GM23248 (cell line): ENCODE measurements at regions not wholly inside any gene's neighbourhood (a gene's known extent, or its start where the extent isn't known, plus 50 kb on each side); places are given as distances from the start of the nearest gene placed in this dataset.

ENCODE experiments used
- DNase-seq: peaks from one replicate; pipeline ENCODE4 v3.0.0-alpha.2; 2015
- H2AFZ ChIP-seq: fragments of 200-600 bp; sonication (generic); 2 replicates; pipeline ENCODE4 v1.6.1; 2016; ENCODE audit warnings: antibody characterized with exemption
- H3F3A ChIP-seq: fragments of 200-600 bp; sonication (generic); 2 replicates; pipeline ENCODE4 v1.6.1; 2016; ENCODE audit warnings: mild to moderate bottlenecking, antibody characterized with exemption, mixed run types; ENCODE audit not compliant: insufficient read depth
- H3K27ac ChIP-seq: fragments of 200-600 bp; sonication (generic); 2 replicates; pipeline ENCODE4 v1.5.1; 2016; ENCODE audit warnings: mild to moderate bottlenecking
- H3K27me3 ChIP-seq: fragments of 200-600 bp; sonication (generic); replicated peaks from 2 replicates; pipeline ENCODE4 v1.6.1; 2016; ENCODE audit warnings: mild to moderate bottlenecking; ENCODE audit not compliant: insufficient read depth
- H3K36me3 ChIP-seq: fragments of 200-600 bp; sonication (generic); 2 replicates; pipeline ENCODE4 v1.6.1; 2016; ENCODE audit warnings: low read depth, mild to moderate bottlenecking
- H3K4me1 ChIP-seq: fragments of 200-600 bp; sonication (generic); 2 replicates; pipeline ENCODE4 v1.6.1; 2016; ENCODE audit warnings: mild to moderate bottlenecking; ENCODE audit not compliant: insufficient read depth
- H3K4me2 ChIP-seq: fragments of 200-600 bp; sonication (generic); one replicate; pipeline ENCODE4 v1.6.1; 2016; ENCODE audit warnings: mild to moderate bottlenecking; ENCODE audit not compliant: unreplicated experiment
- H3K4me3 ChIP-seq: fragments of 200-600 bp; sonication (generic); 2 replicates; pipeline ENCODE4 v1.5.1; 2016; ENCODE audit warnings: mild to moderate bottlenecking
- H3K79me2 ChIP-seq: fragments of 200-600 bp; sonication (generic); 2 replicates; pipeline ENCODE4 v1.6.1; 2016; ENCODE audit warnings: mild to moderate bottlenecking; ENCODE audit not compliant: insufficient read depth
- H3K9ac ChIP-seq: fragments of 200-600 bp; sonication (generic); 2 replicates; pipeline ENCODE4 v1.6.1; 2016; ENCODE audit warnings: mild to moderate bottlenecking
- H3K9me2 ChIP-seq: fragments of 200-600 bp; sonication (generic); 2 replicates; pipeline ENCODE4 v1.6.1; 2016; ENCODE audit warnings: mixed run types, mild to moderate bottlenecking, moderate library complexity; ENCODE audit not compliant: insufficient read depth
- H3K9me3 ChIP-seq: fragments of 200-600 bp; sonication (generic); one replicate; pipeline ENCODE4 v1.6.1; 2017; ENCODE audit warnings: low read depth
- H4K20me1 ChIP-seq: fragments of 200-600 bp; sonication (generic); 2 replicates; pipeline ENCODE4 v1.6.0; 2016; ENCODE audit not compliant: insufficient read depth
- EZH2 ChIP-seq: fragments of 200-600 bp; sonication (generic); IDR thresholded peaks from 2 replicates; pipeline ENCODE4 v1.6.1; 2018; ENCODE audit warnings: antibody characterized with exemption, mild to moderate bottlenecking; ENCODE audit not compliant: insufficient read depth, poor library complexity, severe bottlenecking
- EZH2phosphoT487 ChIP-seq: fragments of 200-600 bp; sonication (generic); IDR thresholded peaks from 2 replicates; pipeline ENCODE4 v1.6.1; 2018; ENCODE audit warnings: antibody characterized with exemption, moderate library complexity, mild to moderate bottlenecking, low read depth; ENCODE audit not compliant: insufficient read depth
- WGBS, 2 experiments: methylation state at CpG; one replicate each; pipeline ENCODE4 v1.1.6; 2015 to 2017; ENCODE audit warnings: low lambda C conversion rate in 2 of 2, low coverage in 1 of 2; ENCODE audit errors: missing lambda C conversion rate in 2 of 2; 5-methylcytosine and 5-hydroxymethylcytosine counted together
- in situ Hi-C: fragments of 300-500 bp; cut with MboI; formaldehyde crosslinking; loops from 2 replicates; pipeline ENCODE4 v1.15.0; 2020

- Histone ChIP-seq H3K4me2 (no peak overlapping the region), H3K9ac (no peak overlapping the region), H3K27me3 (no peaks in the 10 kb centered on the region), H3K27ac (no peak overlapping the region), H2AFZ (no peak overlapping the region), H3K9me2 (no peaks in the 10 kb centered on the region), H4K20me1 (no peaks in the 10 kb centered on the region), H3K36me3 (no peaks in the 10 kb centered on the region), H3F3A (no peaks in the 10 kb centered on the region), H3K9me3 (peaks cover 4% of the 10 kb centered on the region), H3K4me1 (no peaks in the 10 kb centered on the region), H3K79me2 (no peaks in the 10 kb centered on the region), H3K4me3 (no peak overlapping the region)
- in situ Hi-C loops: no loop called here
- TF ChIP-seq EZH2 (no peak), EZH2phosphoT487 (no peak)
- 73 to 75% methylated on average over 1 of the region's 1 CpG for WGBS, 2 experiments
- DNase-seq: no peak
Observed at GRCh38 chr18:52200406-52200805, 139.6 kb upstream of the DCC start.

GRCh38 chr18:52200921-52201663 is 138.9 kb upstream of the DCC start:
- no peaks in the 10 kb centered on the region for H3F3A ChIP-seq
- H4K20me1 ChIP-seq: no peaks in the 10 kb centered on the region
- H3K9me2 ChIP-seq: no peaks in the 10 kb centered on the region
- in situ Hi-C loops: no loop called here
- no peak overlapping the region for H3K27ac ChIP-seq
- H3K79me2 ChIP-seq: no peaks in the 10 kb centered on the region
- no peaks in the 10 kb centered on the region for H3K27me3 ChIP-seq
- 66 to 68% methylated on average over 11 of the region's 11 CpGs for WGBS, 2 experiments
- no peak for DNase-seq
- peaks cover 4% of the 10 kb centered on the region for H3K9me3 ChIP-seq
- H3K4me3 ChIP-seq: no peak overlapping the region
- no peak overlapping the region for H2AFZ ChIP-seq
- no peak overlapping the region for H3K4me2 ChIP-seq
- H3K36me3 ChIP-seq: no peaks in the 10 kb centered on the region
- H3K4me1 ChIP-seq: no peaks in the 10 kb centered on the region
- no peak for TF ChIP-seq EZH2
- no peak for TF ChIP-seq EZH2phosphoT487
- H3K9ac ChIP-seq: no peak overlapping the region

GRCh38 chr18:52208646-52209045 is 131.4 kb upstream of the DCC start:
- Histone ChIP-seq H3K9me3 (no peaks in the 10 kb centered on the region), H3K79me2 (no peaks in the 10 kb centered on the region), H3K9me2 (no peaks in the 10 kb centered on the region), H3K27ac (no peak overlapping the region), H3K4me2 (no peak overlapping the region), H3K36me3 (no peaks in the 10 kb centered on the region), H3K4me3 (no peak overlapping the region), H3K9ac (no peak overlapping the region), H2AFZ (no peak overlapping the region), H3F3A (no peaks in the 10 kb centered on the region), H3K27me3 (no peaks in the 10 kb centered on the region; the same call in 1 of the 2 replicates), H4K20me1 (no peaks in the 10 kb centered on the region), H3K4me1 (no peaks in the 10 kb centered on the region)
- no peak for DNase-seq
- in situ Hi-C loops: no loop called here
- WGBS, 2 experiments: 67 to 78% methylated on average over 3 of the region's 3 CpGs
- TF ChIP-seq EZH2: no peak
- TF ChIP-seq EZH2phosphoT487: no peak

- Histone ChIP-seq H3K27me3 (no peaks in the 10 kb centered on the region), H3K4me1 (peaks cover 7% of the 10 kb centered on the region; the same call in 1 of the 2 replicates), H3K4me3 (no peak overlapping the region), H3K36me3 (no peaks in the 10 kb centered on the region), H3K9me3 (no peaks in the 10 kb centered on the region), H3F3A (no peaks in the 10 kb centered on the region), H4K20me1 (no peaks in the 10 kb centered on the region), H3K9me2 (no peaks in the 10 kb centered on the region), H3K4me2 (no peak overlapping the region), H2AFZ (no peak overlapping the region), H3K9ac (no peak overlapping the region), H3K79me2 (no peaks in the 10 kb centered on the region), H3K27ac (no peak overlapping the region)
- DNase-seq: no peak
- TF ChIP-seq EZH2: no peak
- no peak for TF ChIP-seq EZH2phosphoT487
- in situ Hi-C loops: no loop called here
Observed at GRCh38 chr18:52216109-52216508, 123.9 kb upstream of the DCC start.

GRCh38 chr18:52216666-52217065 is 123.3 kb upstream of the DCC start:
- Histone ChIP-seq H3K4me3 (no peak overlapping the region), H3K27ac (no peak overlapping the region), H3K36me3 (no peaks in the 10 kb centered on the region), H2AFZ (no peak overlapping the region), H3K27me3 (no peaks in the 10 kb centered on the region), H3K79me2 (no peaks in the 10 kb centered on the region), H3K4me1 (peaks cover 7% of the 10 kb centered on the region; the same call in 1 of the 2 replicates), H4K20me1 (no peaks in the 10 kb centered on the region), H3F3A (no peaks in the 10 kb centered on the region), H3K9ac (no peak overlapping the region), H3K4me2 (no peak overlapping the region), H3K9me3 (no peaks in the 10 kb centered on the region), H3K9me2 (no peaks in the 10 kb centered on the region)
- WGBS, 2 experiments: 0 to 14% methylated on average over 1 of the region's 1 CpG
- DNase-seq: no peak
- TF ChIP-seq EZH2 (no peak), EZH2phosphoT487 (no peak)
- in situ Hi-C loops: no loop called here
